Upper lobe of right lung (tissue), 1 donor: ENCODE measurements at regions not wholly inside any gene's neighbourhood (a gene's known extent, or its start where the extent isn't known, plus 50 kb on each side); places are given as distances from the start of the nearest gene placed in this dataset.

ENCODE experiments used
- ATAC-seq: fragments of 200-7000 bp; cut with Tn5 transposase; one replicate; pipeline ENCODE4 v1.9.1; 2020; ENCODE audit warnings: mild to moderate bottlenecking, moderate library complexity
- DNase-seq: peaks from one replicate; pipeline ENCODE4 v3.0.0-alpha.2; 2020
- H3K27ac ChIP-seq: fragments of 200-600 bp; one replicate; pipeline ENCODE4 v1.8.0; 2022
- H3K27me3 ChIP-seq: fragments of 200-600 bp; one replicate; pipeline ENCODE4 v1.8.0; 2022; ENCODE audit warnings: mild to moderate bottlenecking
- H3K36me3 ChIP-seq: fragments of 200-600 bp; one replicate; pipeline ENCODE4 v1.8.0; 2022
- H3K4me1 ChIP-seq: fragments of 200-600 bp; one replicate; pipeline ENCODE4 v1.8.0; 2022
- H3K4me3 ChIP-seq: fragments of 200-600 bp; one replicate; pipeline ENCODE4 v1.8.0; 2022; ENCODE audit warnings: mild to moderate bottlenecking
- H3K9me3 ChIP-seq: fragments of 200-600 bp; one replicate; pipeline ENCODE4 v1.8.0; 2022
- intact Hi-C: fragments of 100-400 bp; cut with DNase I; formaldehyde crosslinking; loops from one replicate; pipeline ENCODE4 v1.11.0; 2022
- TF ChIP-seq, protein P1 (sequence below): fragments of 200-600 bp; IDR thresholded peaks from one replicate; pipeline ENCODE4 v1.8.0; 2022; ENCODE audit warnings: antibody characterized with exemption
- donor health status: DM: no; HTN: yes; CAD: no; lungs with severe emphysema.

DNA sequence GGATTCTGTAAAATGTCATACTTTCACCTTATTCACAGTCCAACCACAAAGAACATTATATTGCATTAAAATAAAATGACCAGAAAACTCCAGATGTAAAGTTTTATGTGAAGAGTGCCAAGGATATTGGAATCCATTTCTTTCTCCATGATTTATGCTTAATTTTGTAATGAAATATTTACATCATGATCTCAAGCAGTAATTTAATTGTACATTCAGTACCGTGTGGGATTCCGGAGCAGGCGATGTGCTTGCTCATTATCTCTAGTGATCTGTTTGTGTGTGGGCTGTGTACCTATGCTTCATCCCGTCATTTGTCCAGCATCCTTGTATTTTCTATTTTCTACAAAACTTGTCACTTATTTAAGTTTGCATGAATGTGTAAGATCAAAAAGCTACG is 415.9 kb upstream of the SLC8A1 start:
- H3K36me3 ChIP-seq, result no peaks in the 10 kb centered on the region
- TF ChIP-seq, protein P1, sequence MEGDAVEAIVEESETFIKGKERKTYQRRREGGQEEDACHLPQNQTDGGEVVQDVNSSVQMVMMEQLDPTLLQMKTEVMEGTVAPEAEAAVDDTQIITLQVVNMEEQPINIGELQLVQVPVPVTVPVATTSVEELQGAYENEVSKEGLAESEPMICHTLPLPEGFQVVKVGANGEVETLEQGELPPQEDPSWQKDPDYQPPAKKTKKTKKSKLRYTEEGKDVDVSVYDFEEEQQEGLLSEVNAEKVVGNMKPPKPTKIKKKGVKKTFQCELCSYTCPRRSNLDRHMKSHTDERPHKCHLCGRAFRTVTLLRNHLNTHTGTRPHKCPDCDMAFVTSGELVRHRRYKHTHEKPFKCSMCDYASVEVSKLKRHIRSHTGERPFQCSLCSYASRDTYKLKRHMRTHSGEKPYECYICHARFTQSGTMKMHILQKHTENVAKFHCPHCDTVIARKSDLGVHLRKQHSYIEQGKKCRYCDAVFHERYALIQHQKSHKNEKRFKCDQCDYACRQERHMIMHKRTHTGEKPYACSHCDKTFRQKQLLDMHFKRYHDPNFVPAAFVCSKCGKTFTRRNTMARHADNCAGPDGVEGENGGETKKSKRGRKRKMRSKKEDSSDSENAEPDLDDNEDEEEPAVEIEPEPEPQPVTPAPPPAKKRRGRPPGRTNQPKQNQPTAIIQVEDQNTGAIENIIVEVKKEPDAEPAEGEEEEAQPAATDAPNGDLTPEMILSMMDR, result no peak
- DNase-seq, result no peak

DNA sequence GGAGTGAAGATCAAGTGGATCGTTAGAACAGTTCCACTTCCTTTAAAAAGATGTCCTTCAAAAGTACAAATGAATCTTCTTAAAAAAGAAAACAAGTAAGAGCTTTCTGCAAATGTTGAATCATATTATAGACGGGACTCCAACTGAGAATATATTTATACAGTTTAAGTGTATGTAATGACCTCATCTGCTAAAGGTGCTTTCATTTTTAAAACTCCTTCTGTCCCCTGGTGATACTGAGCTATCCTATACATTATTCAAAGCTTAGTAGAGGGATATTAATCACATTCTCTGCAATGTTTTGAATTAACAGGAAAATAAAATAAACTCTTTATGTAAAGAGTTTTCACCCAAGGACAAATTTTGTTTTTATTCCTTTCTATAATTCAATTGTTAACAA is 420.7 kb upstream of the SLC8A1 start:
- intact Hi-C loops, result no loop called here
- no peaks in the 10 kb centered on the region for H3K4me1 ChIP-seq
- H3K27me3 ChIP-seq, result no peaks in the 10 kb centered on the region
- H3K9me3 ChIP-seq, result no peaks in the 10 kb centered on the region
- TF ChIP-seq, protein P1, result no peak
- ATAC-seq (no peak), DNase-seq (no peak)
- H3K4me3 ChIP-seq, result no peak overlapping the region
- no peak overlapping the region for H3K27ac ChIP-seq
- no peaks in the 10 kb centered on the region for H3K36me3 ChIP-seq

More for the DNA sequence above, 415.9 kb upstream of the SLC8A1 start:
- Histone ChIP-seq H3K9me3 (no peaks in the 10 kb centered on the region), H3K27me3 (no peaks in the 10 kb centered on the region), H3K4me1 (no peaks in the 10 kb centered on the region), H3K27ac (no peak overlapping the region), H3K4me3 (no peak overlapping the region)
- intact Hi-C loops, result no loop called here
- no peak for ATAC-seq

DNA sequence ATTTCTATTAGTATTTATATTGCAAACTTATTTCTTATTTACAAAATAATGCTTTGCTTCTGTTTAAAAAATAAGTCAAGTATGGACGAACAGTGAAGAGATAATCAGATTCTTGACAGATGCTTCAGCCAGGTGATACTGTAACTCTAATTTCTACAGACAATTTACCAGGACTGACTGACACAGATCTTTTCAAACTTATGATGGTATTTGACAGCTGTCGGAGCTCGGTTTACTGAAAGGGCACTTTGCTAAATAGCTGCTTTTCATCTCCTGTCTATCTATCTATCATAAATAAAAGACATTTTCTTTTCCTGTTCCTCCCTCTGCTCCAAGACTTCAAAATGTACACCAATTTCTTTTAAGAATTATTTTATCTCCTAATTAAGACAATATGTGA is 422.5 kb upstream of the SLC8A1 start:
- Histone ChIP-seq H3K9me3 (no peaks in the 10 kb centered on the region), H3K27ac (no peak overlapping the region), H3K4me1 (no peaks in the 10 kb centered on the region), H3K36me3 (no peaks in the 10 kb centered on the region), H3K4me3 (no peak overlapping the region), H3K27me3 (no peaks in the 10 kb centered on the region)
- intact Hi-C loops, result no loop called here
- DNase-seq (no peak), ATAC-seq (no peak)
- TF ChIP-seq, protein P1, result no peak

DNA sequence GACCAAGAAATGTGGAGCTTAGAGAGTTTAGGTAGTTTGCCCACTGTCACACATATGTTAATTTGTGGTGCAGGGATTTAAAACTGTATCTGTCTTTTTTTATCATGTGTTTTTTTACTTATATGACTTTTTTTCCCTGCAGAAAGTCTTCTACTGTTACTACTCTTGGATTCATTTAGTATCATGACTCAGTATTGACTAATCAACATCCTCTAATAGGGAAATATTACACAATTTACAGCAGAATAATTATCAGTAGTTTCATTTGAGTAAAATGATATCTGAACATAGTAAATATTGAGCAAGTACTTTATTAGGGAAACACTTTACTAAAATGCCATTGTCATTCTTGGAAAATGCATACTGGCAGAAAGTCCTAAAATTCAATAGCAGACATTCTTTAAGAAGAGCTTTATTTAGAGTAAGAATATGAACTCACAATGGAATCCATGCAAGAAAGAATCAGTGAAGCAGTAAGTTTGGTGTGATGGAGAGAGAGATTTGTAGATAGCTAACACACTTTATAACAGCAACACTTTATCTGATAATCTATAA is 425.9 kb upstream of the SLC8A1 start:
- Histone ChIP-seq H3K4me1 (no peaks in the 10 kb centered on the region), H3K27me3 (no peaks in the 10 kb centered on the region), H3K27ac (no peak overlapping the region), H3K4me3 (no peak overlapping the region), H3K9me3 (no peaks in the 10 kb centered on the region), H3K36me3 (no peaks in the 10 kb centered on the region)
- intact Hi-C loops, result no loop called here
- no peak for DNase-seq
- TF ChIP-seq, protein P1, result no peak
- ATAC-seq, result no peak

DNA sequence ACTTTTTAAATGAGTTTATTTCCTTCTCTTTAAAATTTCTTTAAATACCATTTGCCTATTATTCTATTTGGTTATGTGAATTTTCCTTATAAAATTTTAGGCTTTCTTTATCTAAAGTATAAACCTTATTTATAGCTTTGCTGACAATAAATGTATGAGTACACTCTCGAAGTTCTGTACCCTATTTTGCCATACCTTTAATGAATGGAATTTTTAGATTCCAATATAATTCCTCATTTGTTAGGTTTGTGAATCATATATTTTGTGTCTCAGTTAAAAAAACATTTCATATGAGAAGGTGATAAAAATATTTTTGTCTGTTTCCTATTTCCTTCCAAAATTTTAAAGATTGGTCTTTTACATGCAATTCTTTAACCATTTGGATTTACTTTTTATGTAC is 427.4 kb upstream of the SLC8A1 start:
- intact Hi-C loops, result no loop called here
- Histone ChIP-seq H3K27ac (no peak overlapping the region), H3K9me3 (no peaks in the 10 kb centered on the region), H3K27me3 (no peaks in the 10 kb centered on the region), H3K4me1 (no peaks in the 10 kb centered on the region), H3K36me3 (no peaks in the 10 kb centered on the region), H3K4me3 (no peak overlapping the region)
- DNase-seq (no peak), ATAC-seq (no peak)
- TF ChIP-seq, protein P1, result no peak

DNA sequence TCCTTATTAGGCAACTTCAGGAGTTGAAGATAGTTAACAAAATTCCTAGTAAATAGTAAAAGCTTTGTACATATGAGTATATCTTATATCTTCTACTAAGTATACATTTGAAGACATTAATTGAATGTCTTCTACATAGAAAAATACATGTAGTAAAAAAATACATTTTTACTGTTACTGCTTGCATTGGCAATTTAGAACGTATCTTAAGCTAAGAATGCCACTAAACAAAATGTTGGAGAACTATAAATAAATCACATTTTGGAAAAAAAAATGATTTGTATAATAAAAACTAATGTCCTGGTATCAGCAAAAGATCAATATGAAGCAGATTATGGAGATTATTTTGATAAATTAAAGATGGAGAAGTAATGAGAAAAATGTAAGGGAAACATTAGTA is 434.2 kb upstream of the SLC8A1 start:
- ATAC-seq (no peak), DNase-seq (no peak)
- TF ChIP-seq, protein P1, result no peak
- intact Hi-C loops, result no loop called here
- H3K9me3 ChIP-seq, result no peaks in the 10 kb centered on the region
- H3K4me3 ChIP-seq, result no peak overlapping the region
- H3K27ac ChIP-seq, result no peak overlapping the region
- no peaks in the 10 kb centered on the region for H3K4me1 ChIP-seq
- H3K27me3 ChIP-seq, result no peaks in the 10 kb centered on the region
- no peaks in the 10 kb centered on the region for H3K36me3 ChIP-seq
